H9 (cell line): ENCODE measurements at regions not wholly inside any gene's neighbourhood (a gene's known extent, or its start where the extent isn't known, plus 50 kb on each side); places are given as distances from the start of the nearest gene placed in this dataset.

ENCODE experiments used
- DNase-seq: peaks from one replicate; pipeline ENCODE4 v3.0.0-alpha.2; 2017
- H2AFZ ChIP-seq: one replicate; pipeline ENCODE4 v1.6.1; 2013; ENCODE audit warnings: mild to moderate bottlenecking, low read length, control low read depth, moderate library complexity
- H2AK5ac ChIP-seq: 2 replicates; pipeline ENCODE4 v1.6.1; 2013; ENCODE audit warnings: low read length, control low read depth, mixed read lengths; ENCODE audit not compliant: insufficient read length
- H2BK120ac ChIP-seq: one replicate; pipeline ENCODE4 v1.6.1; 2013; ENCODE audit warnings: low read depth, mild to moderate bottlenecking, low read length, control low read depth, inconsistent platforms; ENCODE audit not compliant: poor library complexity, severe bottlenecking
- H2BK12ac ChIP-seq: 2 replicates; pipeline ENCODE4 v1.6.1; 2013; ENCODE audit warnings: low read length, control low read depth, mixed read lengths, low read depth; ENCODE audit not compliant: insufficient read length
- H2BK15ac ChIP-seq: 2 replicates; pipeline ENCODE4 v1.6.1; 2013; ENCODE audit warnings: low read depth, low read length, control low read depth
- H2BK20ac ChIP-seq: one replicate; pipeline ENCODE4 v1.6.1; 2013; ENCODE audit warnings: low read depth, mild to moderate bottlenecking, low read length, control low read depth, inconsistent platforms; ENCODE audit not compliant: poor library complexity, severe bottlenecking
- H2BK5ac ChIP-seq: 2 replicates; pipeline ENCODE4 v1.6.1; 2013; ENCODE audit warnings: low read length, control low read depth, mixed read lengths; ENCODE audit not compliant: insufficient read length
- H3K14ac ChIP-seq: 2 replicates; pipeline ENCODE4 v1.6.1; 2013; ENCODE audit warnings: low read length, control low read depth; ENCODE audit not compliant: insufficient read depth
- H3K18ac ChIP-seq: 2 replicates; pipeline ENCODE4 v1.6.1; 2013; ENCODE audit warnings: low read depth, mild to moderate bottlenecking, mixed read lengths, low read length, control low read depth; ENCODE audit not compliant: insufficient read length
- H3K23ac ChIP-seq: 2 replicates; pipeline ENCODE4 v1.6.1; 2013; ENCODE audit warnings: low read length, control low read depth, mixed read lengths, low read depth; ENCODE audit not compliant: insufficient read length
- H3K23me2 ChIP-seq: 2 replicates; pipeline ENCODE4 v1.6.1; 2013; ENCODE audit warnings: low read depth, mild to moderate bottlenecking, mixed read lengths, low read length, control low read depth; ENCODE audit not compliant: insufficient read length, poor library complexity, severe bottlenecking
- H3K27ac ChIP-seq: 2 replicates; pipeline ENCODE4 v1.5.1; 2013; ENCODE audit warnings: low read length, control low read depth, mixed read lengths, low read depth; ENCODE audit not compliant: insufficient read length
- H3K27me3 ChIP-seq: 2 replicates; pipeline ENCODE4 v1.6.1; 2013; ENCODE audit warnings: low read length, control low read depth, inconsistent platforms; ENCODE audit not compliant: insufficient read depth
- H3K4ac ChIP-seq: 2 replicates; pipeline ENCODE4 v1.6.1; 2013; ENCODE audit warnings: low read depth, mild to moderate bottlenecking, control low read depth, inconsistent platforms, low read length, moderate library complexity
- H3K4me1 ChIP-seq: 2 replicates; pipeline ENCODE4 v1.6.1; 2013; ENCODE audit warnings: low read length, control low read depth, inconsistent platforms; ENCODE audit not compliant: insufficient read depth
- H3K4me2 ChIP-seq: 2 replicates; pipeline ENCODE4 v1.6.1; 2013; ENCODE audit warnings: low read length, control low read depth, mixed read lengths; ENCODE audit not compliant: insufficient read length, insufficient read depth
- H3K56ac ChIP-seq: 2 replicates; pipeline ENCODE4 v1.6.1; 2013; ENCODE audit warnings: low read depth, mild to moderate bottlenecking, mixed read lengths, low read length, control low read depth; ENCODE audit not compliant: insufficient read length
- H3K79me1 ChIP-seq: 2 replicates; pipeline ENCODE4 v1.6.1; 2013; ENCODE audit warnings: low read depth, mild to moderate bottlenecking, moderate library complexity, low read length, control low read depth, inconsistent platforms; ENCODE audit not compliant: insufficient read depth, poor library complexity, severe bottlenecking
- H3K79me2 ChIP-seq: 2 replicates; pipeline ENCODE4 v1.6.1; 2013; ENCODE audit warnings: low read length, control low read depth, inconsistent platforms; ENCODE audit not compliant: insufficient read depth
- H3K9ac ChIP-seq: 2 replicates; pipeline ENCODE4 v1.6.1; 2013; ENCODE audit warnings: low read length, control low read depth, mixed read lengths; ENCODE audit not compliant: insufficient read length; ENCODE audit errors: extremely low read depth
- H3K9me3 ChIP-seq: one replicate; pipeline ENCODE4 v1.6.1; 2013; ENCODE audit warnings: low read depth, low read length, inconsistent platforms; ENCODE audit not compliant: control insufficient read depth
- H3T11ph ChIP-seq: one replicate; pipeline ENCODE4 v1.6.1; 2013; ENCODE audit warnings: mild to moderate bottlenecking, low read length, control low read depth, inconsistent platforms
- H4K20me1 ChIP-seq: one replicate; pipeline ENCODE4 v1.6.1; 2013; ENCODE audit not compliant: control insufficient read depth, insufficient read length, insufficient read depth
- H4K5ac ChIP-seq: 2 replicates; pipeline ENCODE4 v1.6.1; 2013; ENCODE audit warnings: low read depth, mild to moderate bottlenecking, mixed read lengths, low read length, control low read depth; ENCODE audit not compliant: insufficient read length
- H4K8ac ChIP-seq: replicated peaks from 2 replicates; pipeline ENCODE4 v1.6.1; 2013; ENCODE audit warnings: low read length, control low read depth, mixed read lengths, low read depth; ENCODE audit not compliant: insufficient read length
- H4K91ac ChIP-seq: 2 replicates; pipeline ENCODE4 v1.6.1; 2013; ENCODE audit warnings: low read depth, mild to moderate bottlenecking, moderate library complexity, mixed read lengths, low read length, control low read depth; ENCODE audit not compliant: insufficient read length
- H3K27ac Mint-ChIP-seq, 3 experiments: 2 replicates in 2 of 3; 3 replicates in 1 of 3; pipeline ENCODE4 v1.8.0; 2020 to 2021; ENCODE audit warnings: mixed read lengths in 3 of 3, mild to moderate bottlenecking in 1 of 3, moderate library complexity in 1 of 3
- H3K27me3 Mint-ChIP-seq: 2 replicates; pipeline ENCODE4 v1.8.0; 2021; ENCODE audit warnings: low read depth, mild to moderate bottlenecking, moderate library complexity, mixed read lengths
- H3K36me3 Mint-ChIP-seq, 3 experiments: 2 replicates in 2 of 3; 3 replicates in 1 of 3; pipeline ENCODE4 v1.8.0; 2020 to 2021; ENCODE audit warnings: low read depth in 3 of 3, mixed read lengths in 3 of 3; ENCODE audit not compliant: insufficient read depth in 1 of 3
- H3K4me1 Mint-ChIP-seq, 2 experiments: 2 replicates each; pipeline ENCODE4 v1.8.0; 2020; ENCODE audit warnings: mixed read lengths in 2 of 2
- H3K4me3 Mint-ChIP-seq, 2 experiments: 2 replicates in 1 of 2; 3 replicates in 1 of 2; pipeline ENCODE4 v1.8.0; 2020 to 2021; ENCODE audit warnings: mild to moderate bottlenecking in 2 of 2, mixed read lengths in 2 of 2, moderate library complexity in 1 of 2
- H3K9me3 Mint-ChIP-seq, 2 experiments: 2 replicates in 1 of 2; 3 replicates in 1 of 2; pipeline ENCODE4 v1.8.0; 2020; ENCODE audit warnings: mild to moderate bottlenecking in 2 of 2, mixed read lengths in 2 of 2, moderate library complexity in 1 of 2
- WGBS: extraction: QIAGEN DNeasy Blood & Tissue Kit; methylation state at CpG from one replicate; pipeline ENCODE4 v1.1.7; 2013; ENCODE audit warnings: missing lambda C conversion rate, low lambda C conversion rate, mixed read lengths; ENCODE audit not compliant: insufficient read length; ENCODE audit errors: extremely low coverage; 5-methylcytosine and 5-hydroxymethylcytosine counted together
- TF ChIP-seq, protein P1 (sequence below): fragments of 200-600 bp; sonication (generic); conservative IDR thresholded peaks from 3 replicates; pipeline ENCODE4 v1.8.0; 2021; ENCODE audit warnings: antibody characterized with exemption, mild to moderate bottlenecking

DNA sequence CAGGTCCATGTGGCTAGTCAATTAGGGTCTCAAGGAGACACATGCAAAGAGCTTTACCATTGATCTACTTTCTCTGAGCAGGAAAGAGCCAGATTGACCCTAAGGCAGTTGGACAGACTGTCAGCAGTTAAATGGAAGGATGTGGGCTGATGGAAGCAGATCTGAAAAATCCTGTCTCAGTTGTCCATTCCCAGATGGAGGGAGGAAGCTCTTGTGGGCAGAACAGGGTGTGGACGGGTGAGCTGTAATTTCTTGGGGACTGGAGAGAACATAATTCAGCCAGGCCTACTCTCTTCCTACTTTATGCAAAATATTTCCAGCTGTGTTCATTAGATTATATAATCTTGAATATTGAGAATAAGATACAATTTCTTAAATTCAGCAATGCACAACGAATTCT is 163.6 kb downstream of the GNAT3 start:
- H3K36me3 Mint-ChIP-seq = no peaks in the 10 kb centered on the region
- Histone ChIP-seq H3K4ac (no peak overlapping the region), H4K91ac (no peak overlapping the region), H2BK12ac (no peak overlapping the region), H2BK120ac (no peak overlapping the region), H3K18ac (no peak overlapping the region), H3K9ac (no peak overlapping the region), H3K56ac (no peak overlapping the region), H3K23ac (no peak overlapping the region), H3T11ph (no peak overlapping the region), H2BK5ac (no peak overlapping the region), H3K4me2 (no peak overlapping the region), H3K79me2 (no peaks in the 10 kb centered on the region), H2BK20ac (no peak overlapping the region), H3K79me1 (no peaks in the 10 kb centered on the region), H3K27me3 (no peaks in the 10 kb centered on the region), H2AK5ac (no peak overlapping the region), H4K5ac (no peak overlapping the region), H2BK15ac (no peak overlapping the region), H4K8ac (no peak overlapping the region), H3K14ac (no peak overlapping the region), H2AFZ (no peak overlapping the region), H3K27ac (no peak overlapping the region), H4K20me1 (no peaks in the 10 kb centered on the region), H3K23me2 (no peaks in the 10 kb centered on the region), H3K4me1 (no peaks in the 10 kb centered on the region), H3K9me3 (no peaks in the 10 kb centered on the region)
- no peaks in the 10 kb centered on the region for H3K27me3 Mint-ChIP-seq
- peak overlapping the region in 1 of 3 experiments; percentile 50; a peak in 1 of 7 replicates for H3K27ac Mint-ChIP-seq
- H3K4me1 Mint-ChIP-seq = no peaks in the 10 kb centered on the region
- TF ChIP-seq, protein P1, sequence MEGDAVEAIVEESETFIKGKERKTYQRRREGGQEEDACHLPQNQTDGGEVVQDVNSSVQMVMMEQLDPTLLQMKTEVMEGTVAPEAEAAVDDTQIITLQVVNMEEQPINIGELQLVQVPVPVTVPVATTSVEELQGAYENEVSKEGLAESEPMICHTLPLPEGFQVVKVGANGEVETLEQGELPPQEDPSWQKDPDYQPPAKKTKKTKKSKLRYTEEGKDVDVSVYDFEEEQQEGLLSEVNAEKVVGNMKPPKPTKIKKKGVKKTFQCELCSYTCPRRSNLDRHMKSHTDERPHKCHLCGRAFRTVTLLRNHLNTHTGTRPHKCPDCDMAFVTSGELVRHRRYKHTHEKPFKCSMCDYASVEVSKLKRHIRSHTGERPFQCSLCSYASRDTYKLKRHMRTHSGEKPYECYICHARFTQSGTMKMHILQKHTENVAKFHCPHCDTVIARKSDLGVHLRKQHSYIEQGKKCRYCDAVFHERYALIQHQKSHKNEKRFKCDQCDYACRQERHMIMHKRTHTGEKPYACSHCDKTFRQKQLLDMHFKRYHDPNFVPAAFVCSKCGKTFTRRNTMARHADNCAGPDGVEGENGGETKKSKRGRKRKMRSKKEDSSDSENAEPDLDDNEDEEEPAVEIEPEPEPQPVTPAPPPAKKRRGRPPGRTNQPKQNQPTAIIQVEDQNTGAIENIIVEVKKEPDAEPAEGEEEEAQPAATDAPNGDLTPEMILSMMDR = no peak
- DNase-seq = no peak
- H3K9me3 Mint-ChIP-seq = no peaks in the 10 kb centered on the region
- no CpG with 5 or more reads among the region's 2 CpGs for WGBS
- no peak overlapping the region for H3K4me3 Mint-ChIP-seq
